SK-N-SH (cell line): ENCODE measurements at regions not wholly inside any gene's neighbourhood (a gene's known extent, or its start where the extent isn't known, plus 50 kb on each side); places are given as distances from the start of the nearest gene placed in this dataset.

Source experiments
- CHD2 ChIP-seq: fragments of 150-350 bp; IDR thresholded peaks from 2 replicates; pipeline ENCODE4 v1.6.1; 2018; ENCODE audit warnings: low read length; ENCODE audit not compliant: partially characterized antibody
- EZH2phosphoT487 ChIP-seq: fragments of 200-600 bp; sonication (generic); IDR thresholded peaks from 2 replicates; pipeline ENCODE4 v1.6.1; 2017; ENCODE audit warnings: low read depth, mixed run types, mild to moderate bottlenecking, antibody characterized with exemption, moderate library complexity, borderline replicate concordance
- POLR2AphosphoS5 ChIP-seq: IDR thresholded peaks from 2 replicates; pipeline ENCODE4 v1.6.1; 2012; ENCODE audit warnings: low read depth, low read length
- REST ChIP-seq: IDR thresholded peaks from 2 replicates; pipeline ENCODE4 v1.6.1; 2012; ENCODE audit warnings: mild to moderate bottlenecking, low read depth, low read length, moderate library complexity
- TAF1 ChIP-seq: IDR thresholded peaks from 2 replicates; pipeline ENCODE4 v1.6.1; 2012; ENCODE audit warnings: low read depth, mild to moderate bottlenecking, low read length, moderate library complexity, borderline replicate concordance
- YY1 ChIP-seq: IDR thresholded peaks from 2 replicates; pipeline ENCODE4 v1.4.0; 2012; ENCODE audit warnings: low read depth, mild to moderate bottlenecking
- TF ChIP-seq, protein P1 (sequence below): fragments of 200-600 bp; sonication (generic); IDR thresholded peaks from 2 replicates; pipeline ENCODE4 v1.6.1; 2017; ENCODE audit warnings: antibody characterized with exemption, mild to moderate bottlenecking, moderate library complexity

DNA sequence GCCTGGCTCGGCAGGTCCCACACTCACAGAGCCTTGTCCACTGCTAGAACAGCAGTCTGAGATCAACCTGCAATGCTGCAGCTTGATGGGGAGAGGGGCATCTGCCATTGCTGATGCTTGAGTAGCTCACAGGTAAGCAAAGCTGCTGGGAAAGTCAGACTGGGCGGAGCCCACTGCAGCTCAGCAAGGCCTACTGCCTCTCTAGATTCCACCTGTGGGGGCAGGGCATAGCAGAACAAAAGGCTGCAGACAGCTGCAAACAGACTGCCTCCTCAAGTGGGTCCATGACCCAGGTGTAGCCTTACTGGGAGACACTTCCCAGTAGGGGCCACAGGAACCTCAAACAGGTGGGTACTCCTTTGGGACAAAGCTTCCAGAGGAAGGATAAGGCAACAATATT is 110.6 kb upstream of the ADAMTS3 start:
- TF ChIP-seq, protein P1, sequence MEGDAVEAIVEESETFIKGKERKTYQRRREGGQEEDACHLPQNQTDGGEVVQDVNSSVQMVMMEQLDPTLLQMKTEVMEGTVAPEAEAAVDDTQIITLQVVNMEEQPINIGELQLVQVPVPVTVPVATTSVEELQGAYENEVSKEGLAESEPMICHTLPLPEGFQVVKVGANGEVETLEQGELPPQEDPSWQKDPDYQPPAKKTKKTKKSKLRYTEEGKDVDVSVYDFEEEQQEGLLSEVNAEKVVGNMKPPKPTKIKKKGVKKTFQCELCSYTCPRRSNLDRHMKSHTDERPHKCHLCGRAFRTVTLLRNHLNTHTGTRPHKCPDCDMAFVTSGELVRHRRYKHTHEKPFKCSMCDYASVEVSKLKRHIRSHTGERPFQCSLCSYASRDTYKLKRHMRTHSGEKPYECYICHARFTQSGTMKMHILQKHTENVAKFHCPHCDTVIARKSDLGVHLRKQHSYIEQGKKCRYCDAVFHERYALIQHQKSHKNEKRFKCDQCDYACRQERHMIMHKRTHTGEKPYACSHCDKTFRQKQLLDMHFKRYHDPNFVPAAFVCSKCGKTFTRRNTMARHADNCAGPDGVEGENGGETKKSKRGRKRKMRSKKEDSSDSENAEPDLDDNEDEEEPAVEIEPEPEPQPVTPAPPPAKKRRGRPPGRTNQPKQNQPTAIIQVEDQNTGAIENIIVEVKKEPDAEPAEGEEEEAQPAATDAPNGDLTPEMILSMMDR = no peak
- TF ChIP-seq EZH2phosphoT487 (no peak), REST (no peak), YY1 (no peak), POLR2AphosphoS5 (no peak), CHD2 (no peak), TAF1 (no peak)
